MG63 (cell line): ENCODE measurements at regions not wholly inside any gene's neighbourhood (a gene's known extent, or its start where the extent isn't known, plus 50 kb on each side); places are given as distances from the start of the nearest gene placed in this dataset.

Experiments
- DNase-seq: peaks from one replicate; pipeline ENCODE4 v3.0.0-alpha.2; 2020
- H3K27me3 ChIP-seq: fragments of 250-450 bp; sonication (Bioruptor Pico); 2 replicates; pipeline ENCODE4 v1.5.1; 2020; ENCODE audit warnings: mild to moderate bottlenecking, moderate library complexity
- H3K36me3 ChIP-seq: fragments of 250-450 bp; sonication (Bioruptor Pico); 2 replicates; pipeline ENCODE4 v1.5.1; 2020; ENCODE audit warnings: mild to moderate bottlenecking, moderate library complexity
- H3K4me3 ChIP-seq: fragments of 250-450 bp; sonication (Bioruptor Pico); 2 replicates; pipeline ENCODE4 v1.5.1; 2020; ENCODE audit warnings: mild to moderate bottlenecking, moderate library complexity
- H3K9me3 ChIP-seq: fragments of 250-450 bp; sonication (Bioruptor Pico); 2 replicates; pipeline ENCODE4 v1.5.1; 2020; ENCODE audit warnings: mild to moderate bottlenecking, moderate library complexity

DNA sequence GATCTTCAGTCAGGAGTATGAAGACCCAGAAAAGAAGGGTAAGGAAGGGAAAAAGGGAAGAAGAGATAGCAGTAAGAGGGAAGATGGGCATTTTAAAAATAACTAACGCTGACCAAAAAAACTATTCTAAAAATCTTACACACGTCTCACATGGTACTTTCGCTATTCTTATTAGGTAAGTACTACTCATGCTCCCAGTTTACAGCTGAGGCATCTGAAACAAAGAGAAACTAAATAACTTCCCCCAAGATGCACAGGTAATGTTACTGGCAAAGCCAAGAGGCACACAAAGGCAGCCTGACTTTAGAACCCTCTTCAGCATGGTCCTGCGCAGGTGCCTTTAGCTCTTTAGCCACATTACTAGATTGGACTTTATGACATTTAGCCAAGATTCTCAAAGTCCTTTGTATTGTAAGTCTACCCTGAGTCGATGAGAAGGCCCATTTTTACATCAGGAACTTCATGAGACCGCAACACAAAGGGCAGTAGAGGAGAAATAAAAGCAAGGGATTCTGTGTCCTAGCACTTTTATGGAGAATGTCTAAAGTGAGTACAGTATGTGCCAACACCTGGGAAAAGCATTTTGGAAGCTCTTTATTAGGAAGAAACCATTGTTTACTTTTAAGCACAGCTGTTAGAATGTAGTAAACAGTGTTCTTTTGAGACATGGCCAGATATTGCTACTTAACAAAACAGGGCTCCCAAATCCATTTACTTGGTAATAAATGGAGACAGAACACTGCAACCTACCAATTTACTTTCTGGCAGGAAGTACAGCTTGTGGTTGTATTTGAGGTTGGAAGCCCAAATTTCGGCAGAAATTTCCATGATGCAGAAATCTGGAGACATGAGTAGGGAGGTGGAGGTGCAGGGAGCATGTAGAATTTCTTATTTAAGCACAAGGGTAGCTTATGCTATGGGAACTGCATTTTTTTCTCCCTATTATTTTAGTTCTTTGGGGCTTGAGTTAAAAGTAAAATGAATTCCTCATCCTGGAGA lies 250.7 kb downstream of the KCTD12 start:
- no peak for DNase-seq
- no peaks in the 10 kb centered on the region for H3K9me3 ChIP-seq
- H3K36me3 ChIP-seq, result no peaks in the 10 kb centered on the region
- H3K4me3 ChIP-seq, result no peak overlapping the region
- no peaks in the 10 kb centered on the region for H3K27me3 ChIP-seq

DNA sequence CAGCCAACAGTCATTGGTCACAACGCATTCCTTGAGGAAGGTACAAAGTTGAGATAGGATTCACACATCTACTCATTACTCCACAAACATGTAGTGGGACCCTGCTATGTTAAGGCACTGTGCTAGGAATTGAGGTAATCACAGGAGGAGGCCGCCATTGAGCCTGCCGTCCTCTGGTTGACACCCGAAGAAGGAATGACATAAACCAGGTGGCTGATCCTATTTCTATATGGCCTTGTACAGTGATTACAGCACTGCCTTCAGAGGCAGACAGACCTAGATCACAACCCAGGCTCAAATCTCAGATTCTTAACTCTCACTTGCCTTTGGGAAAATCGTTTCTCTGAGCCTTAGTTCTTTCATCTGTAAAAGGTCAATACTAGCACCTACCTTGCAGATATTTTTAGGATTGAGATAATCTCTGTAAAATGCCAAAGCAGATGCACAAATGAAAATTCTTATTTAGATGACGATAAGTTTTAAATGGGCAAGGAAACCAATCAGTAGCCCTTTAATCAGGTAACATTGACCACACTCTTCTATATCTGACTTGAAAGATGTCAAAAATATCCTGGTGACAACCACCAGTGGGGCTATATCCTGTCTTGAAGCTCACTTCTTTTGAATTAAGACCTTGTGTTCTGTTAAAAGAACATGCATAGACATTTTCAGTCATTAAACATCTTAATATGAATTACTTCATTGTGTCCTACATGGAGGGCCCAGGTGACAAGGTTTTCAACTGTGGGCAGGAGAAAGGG lies 251.6 kb downstream of the KCTD12 start:
- no peak overlapping the region for H3K4me3 ChIP-seq
- H3K9me3 ChIP-seq, result no peaks in the 10 kb centered on the region
- no peaks in the 10 kb centered on the region for H3K36me3 ChIP-seq
- no peaks in the 10 kb centered on the region for H3K27me3 ChIP-seq
- DNase-seq, result no peak

DNA sequence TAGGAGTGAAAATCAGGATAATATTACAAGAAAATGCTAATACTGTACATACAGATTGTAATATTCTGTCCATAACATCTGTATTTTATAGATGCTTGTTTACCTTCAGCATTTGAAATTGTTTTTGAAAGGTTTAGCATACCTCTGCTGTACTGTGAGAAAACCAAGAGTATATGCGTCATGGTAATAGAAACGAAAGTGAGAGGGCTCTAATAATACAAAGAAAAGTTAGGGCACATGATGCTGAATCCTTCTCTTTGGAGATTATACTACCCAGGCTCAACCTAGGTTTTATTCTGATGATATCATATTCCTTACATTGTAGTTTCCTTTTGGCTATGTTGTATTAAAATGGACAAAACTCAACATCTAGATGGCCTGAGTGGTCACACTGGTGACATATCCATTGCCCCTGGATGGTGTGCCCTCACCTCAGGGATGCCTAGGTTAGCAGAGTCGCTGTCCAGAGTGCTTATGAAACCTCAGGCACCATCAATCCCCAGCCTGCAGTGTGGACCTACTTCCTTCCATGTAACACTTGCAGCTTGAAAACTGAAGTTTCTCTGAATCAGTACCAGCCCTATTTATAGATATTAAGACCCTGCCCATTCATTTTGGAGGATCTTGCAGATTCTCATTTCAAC lies 253.7 kb downstream of the KCTD12 start:
- no peaks in the 10 kb centered on the region; the same call in 1 of the 2 replicates for H3K9me3 ChIP-seq
- DNase-seq, result no peak
- no peaks in the 10 kb centered on the region for H3K36me3 ChIP-seq
- H3K4me3 ChIP-seq, result no peak overlapping the region
- no peaks in the 10 kb centered on the region for H3K27me3 ChIP-seq

DNA sequence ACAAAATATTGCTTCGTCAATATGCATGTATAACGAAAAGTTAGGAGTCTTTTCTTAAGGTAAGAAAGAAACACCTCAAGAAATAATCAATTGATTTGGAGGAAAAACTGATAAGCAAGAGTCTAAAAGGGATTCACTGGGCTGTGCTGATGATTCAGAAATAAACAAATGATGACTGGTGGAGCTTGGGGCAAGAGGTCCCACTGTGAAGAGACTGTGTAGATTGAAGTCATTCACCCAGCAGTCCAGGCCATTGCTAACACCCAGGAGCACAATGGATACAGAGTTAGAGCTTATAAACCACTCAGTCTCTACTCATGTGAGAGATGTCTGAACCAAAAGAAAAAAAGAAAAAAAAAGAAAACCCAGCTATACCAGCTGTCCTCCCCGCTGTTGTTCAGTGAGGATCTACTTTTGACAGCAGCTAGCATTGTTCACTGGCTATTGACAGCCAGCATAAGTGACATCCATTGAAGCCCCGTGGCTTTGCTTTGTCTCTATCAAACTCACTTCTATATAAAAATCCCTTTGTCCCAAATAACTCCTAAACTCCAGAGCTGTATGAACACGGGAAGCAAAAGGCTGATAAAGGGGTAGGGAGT lies 255.5 kb downstream of the KCTD12 start:
- no peaks in the 10 kb centered on the region for H3K36me3 ChIP-seq
- H3K27me3 ChIP-seq, result no peaks in the 10 kb centered on the region
- H3K9me3 ChIP-seq, result no peaks in the 10 kb centered on the region; the same call in 1 of the 2 replicates
- H3K4me3 ChIP-seq, result no peak overlapping the region
- DNase-seq, result no peak

DNA sequence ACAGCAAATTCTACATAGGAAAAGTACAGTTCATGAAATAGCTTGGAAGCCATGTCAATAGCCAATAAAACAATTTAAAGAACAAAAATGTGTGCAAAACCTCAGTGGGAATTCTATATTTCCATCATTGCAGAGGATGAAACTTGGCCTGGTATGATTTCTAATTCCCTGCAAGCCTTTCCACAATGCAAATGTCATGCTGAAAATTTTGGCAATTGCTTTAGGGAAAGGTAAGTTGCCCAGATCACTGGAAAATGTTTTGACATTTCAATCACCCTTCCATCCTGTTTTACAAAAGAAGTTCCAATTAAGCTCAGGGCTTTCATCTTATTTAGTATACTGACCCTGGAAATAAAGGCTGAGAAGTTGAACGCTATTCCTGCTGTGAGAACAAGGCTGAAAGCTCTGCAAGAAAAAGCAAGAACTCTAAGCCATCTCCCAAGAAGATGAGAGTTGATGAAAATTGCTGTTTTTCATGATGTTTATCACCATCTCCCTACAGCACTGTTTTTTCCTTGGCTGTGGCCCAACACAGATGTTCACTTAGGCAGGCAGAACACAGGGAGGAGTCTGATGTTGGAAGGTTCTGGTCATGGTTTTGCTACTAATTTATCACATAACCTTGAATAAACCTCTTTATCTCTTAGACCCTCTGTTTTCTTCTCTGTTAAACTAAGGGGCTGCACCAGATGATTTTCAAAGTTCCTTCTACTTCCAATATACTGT lies 263.7 kb downstream of the KCTD12 start:
- no peaks in the 10 kb centered on the region for H3K36me3 ChIP-seq
- no peaks in the 10 kb centered on the region for H3K27me3 ChIP-seq
- H3K9me3 ChIP-seq, result no peaks in the 10 kb centered on the region
- H3K4me3 ChIP-seq, result no peak overlapping the region
- DNase-seq, result no peak

DNA sequence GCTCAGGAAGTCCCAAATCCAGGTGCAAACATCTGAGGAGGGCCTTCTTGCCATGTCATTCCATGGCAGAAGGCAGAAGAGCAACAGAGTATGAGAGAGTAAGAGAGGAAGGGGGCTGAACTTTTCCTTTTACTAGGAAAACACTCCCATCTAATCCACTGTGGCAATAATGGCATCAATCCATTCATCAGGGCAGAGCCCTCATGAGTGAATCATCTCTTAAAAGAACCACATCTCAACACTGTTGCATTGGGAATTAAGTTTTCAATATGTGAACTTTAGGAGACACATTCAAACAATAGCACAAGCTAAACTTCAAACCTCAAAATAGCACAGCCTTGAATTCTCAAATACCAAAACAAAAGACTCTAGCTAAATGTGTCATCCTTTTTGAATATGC lies 264.5 kb downstream of the KCTD12 start:
- H3K9me3 ChIP-seq, result no peaks in the 10 kb centered on the region
- H3K36me3 ChIP-seq, result no peaks in the 10 kb centered on the region
- no peaks in the 10 kb centered on the region for H3K27me3 ChIP-seq
- DNase-seq, result no peak
- no peak overlapping the region for H3K4me3 ChIP-seq

DNA sequence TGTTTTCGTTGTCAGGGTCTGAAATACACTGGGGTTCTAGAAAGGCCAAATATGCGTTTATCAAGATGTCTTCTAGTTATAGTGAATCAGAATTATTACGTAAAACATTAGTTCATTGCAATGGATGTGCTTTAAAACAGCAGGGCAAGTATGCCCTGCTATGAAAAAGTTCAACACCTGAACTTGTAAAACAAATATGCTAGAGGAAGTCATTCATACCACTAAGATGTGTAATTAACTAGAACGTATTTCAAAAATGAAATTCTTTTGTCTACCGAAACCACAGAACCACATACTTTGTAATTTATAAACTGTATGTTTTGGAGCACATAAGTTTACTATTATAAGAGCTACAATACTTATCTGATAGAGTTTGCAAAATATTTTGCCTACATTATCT lies 266.2 kb downstream of the KCTD12 start:
- DNase-seq, result no peak
- Histone ChIP-seq H3K9me3 (no peaks in the 10 kb centered on the region), H3K27me3 (no peaks in the 10 kb centered on the region), H3K36me3 (no peaks in the 10 kb centered on the region), H3K4me3 (no peak overlapping the region)

DNA sequence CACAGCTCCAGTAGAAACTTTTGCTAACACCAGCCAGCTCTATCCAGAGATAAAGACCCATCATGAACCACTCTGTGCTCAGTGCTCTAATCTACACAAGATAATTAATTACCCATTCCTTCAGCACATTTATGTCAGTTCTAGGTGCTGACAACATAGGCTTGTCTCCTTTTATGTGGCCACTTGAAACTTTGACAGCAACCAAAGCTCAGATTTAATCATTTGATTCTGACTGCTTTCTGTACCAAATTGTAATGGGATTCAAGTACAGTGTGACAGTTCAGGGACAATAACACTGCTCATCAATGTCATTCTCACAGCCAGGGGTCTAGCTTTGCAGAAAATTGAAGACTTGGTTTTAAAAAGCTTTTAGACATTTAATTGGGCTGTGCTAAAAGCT lies 266.6 kb downstream of the KCTD12 start:
- H3K36me3 ChIP-seq, result no peaks in the 10 kb centered on the region
- H3K9me3 ChIP-seq, result no peaks in the 10 kb centered on the region
- no peaks in the 10 kb centered on the region for H3K27me3 ChIP-seq
- DNase-seq, result no peak
- no peak overlapping the region for H3K4me3 ChIP-seq

DNA sequence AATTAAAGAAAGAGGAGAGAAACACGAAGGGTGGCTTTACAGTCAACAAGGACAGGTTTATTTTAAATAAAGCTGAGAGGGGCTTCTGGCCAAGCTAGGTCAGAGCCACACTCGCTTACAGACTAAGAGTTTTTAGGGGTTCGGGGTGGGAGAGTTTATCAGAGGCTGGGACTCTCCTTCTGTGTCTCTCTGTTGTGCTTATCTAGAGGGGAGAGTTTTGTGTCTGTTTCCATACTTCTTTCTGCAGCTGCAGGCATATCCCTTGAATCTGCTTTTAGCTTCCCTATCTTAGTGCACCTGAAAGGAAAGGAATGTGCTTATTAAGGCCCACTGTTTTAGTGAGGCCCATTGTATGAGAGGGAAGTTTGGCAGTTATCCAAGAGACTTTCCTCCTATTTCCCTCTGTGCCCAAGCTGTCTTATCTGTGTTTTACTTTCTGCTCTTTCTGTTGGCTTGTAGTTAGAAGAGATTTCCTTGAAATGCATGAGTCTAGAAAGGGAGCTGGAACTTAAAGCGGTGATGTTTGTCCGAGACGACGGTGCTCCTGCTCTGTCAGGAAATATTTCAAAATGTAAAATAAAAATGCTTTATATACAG lies 275.3 kb downstream of the KCTD12 start:
- Histone ChIP-seq H3K36me3 (no peaks in the 10 kb centered on the region), H3K4me3 (no peak overlapping the region), H3K27me3 (no peaks in the 10 kb centered on the region), H3K9me3 (no peaks in the 10 kb centered on the region)
- no peak for DNase-seq

DNA sequence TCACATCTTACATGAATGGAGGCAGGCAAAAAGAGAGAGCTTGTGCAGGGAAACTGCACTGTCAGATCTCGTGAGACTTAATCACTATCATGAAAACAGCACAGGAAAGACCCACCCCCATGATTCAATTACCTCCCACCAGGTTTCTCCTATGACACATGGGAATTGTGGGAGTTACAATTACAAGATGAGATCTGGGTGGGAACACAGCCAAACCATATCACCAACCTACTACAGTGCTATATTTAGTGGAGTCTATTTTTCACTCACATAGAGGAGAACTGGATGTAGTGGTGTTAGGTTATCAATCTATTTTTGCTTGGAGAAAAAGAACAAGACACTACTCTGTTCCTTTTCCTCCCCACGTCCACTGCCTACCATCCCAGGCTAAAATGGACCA lies 276.6 kb downstream of the KCTD12 start:
- no peaks in the 10 kb centered on the region for H3K36me3 ChIP-seq
- DNase-seq, result no peak

DNA sequence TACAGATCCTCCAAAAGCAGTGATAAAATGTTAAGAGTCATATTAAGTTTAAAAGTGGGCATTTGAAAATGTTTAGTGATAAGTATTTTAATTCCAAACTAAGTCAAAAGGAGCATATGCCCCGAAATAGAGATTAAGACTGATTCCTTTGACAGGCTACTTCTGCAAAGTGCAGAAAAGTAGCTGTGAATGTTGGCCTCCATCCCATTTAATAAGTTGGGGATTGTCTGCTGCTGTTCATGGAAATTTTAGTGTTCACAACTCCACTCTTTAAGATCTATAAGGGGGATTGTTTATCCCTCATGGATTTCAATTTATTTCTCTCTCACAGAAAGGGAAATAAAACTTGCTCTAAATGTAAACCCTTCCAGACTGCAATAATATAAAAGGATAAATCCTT lies 278.3 kb downstream of the KCTD12 start:
- no peaks in the 10 kb centered on the region for H3K27me3 ChIP-seq
- H3K9me3 ChIP-seq, result no peaks in the 10 kb centered on the region
- H3K4me3 ChIP-seq, result no peak overlapping the region
- no peaks in the 10 kb centered on the region for H3K36me3 ChIP-seq
- DNase-seq, result no peak

More for the DNA sequence above, 276.6 kb downstream of the KCTD12 start:
- Histone ChIP-seq H3K27me3 (no peaks in the 10 kb centered on the region), H3K4me3 (no peak overlapping the region), H3K9me3 (no peaks in the 10 kb centered on the region)

DNA sequence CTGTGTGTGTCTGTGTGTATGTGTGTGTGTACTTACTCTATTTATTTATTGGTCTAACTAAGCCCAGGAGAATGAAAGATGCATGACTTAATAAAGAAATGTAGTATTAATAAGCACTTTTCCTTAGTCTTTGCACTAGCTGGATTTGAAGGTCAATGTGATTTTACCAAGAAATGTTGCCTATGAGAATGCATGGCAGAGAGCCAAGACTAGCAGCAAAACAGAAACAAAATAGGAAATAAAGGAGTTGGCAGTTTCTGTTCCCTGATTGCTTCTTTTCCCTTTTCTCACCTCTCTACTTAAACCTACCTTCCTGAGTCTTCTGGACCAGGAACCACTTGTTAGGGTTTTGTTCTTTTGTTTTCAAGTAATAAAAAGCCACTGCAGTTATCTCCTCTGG lies 286.1 kb downstream of the KCTD12 start:
- no peak for DNase-seq
- no peaks in the 10 kb centered on the region for H3K9me3 ChIP-seq
- H3K36me3 ChIP-seq, result no peaks in the 10 kb centered on the region
- no peaks in the 10 kb centered on the region for H3K27me3 ChIP-seq
- no peak overlapping the region for H3K4me3 ChIP-seq

DNA sequence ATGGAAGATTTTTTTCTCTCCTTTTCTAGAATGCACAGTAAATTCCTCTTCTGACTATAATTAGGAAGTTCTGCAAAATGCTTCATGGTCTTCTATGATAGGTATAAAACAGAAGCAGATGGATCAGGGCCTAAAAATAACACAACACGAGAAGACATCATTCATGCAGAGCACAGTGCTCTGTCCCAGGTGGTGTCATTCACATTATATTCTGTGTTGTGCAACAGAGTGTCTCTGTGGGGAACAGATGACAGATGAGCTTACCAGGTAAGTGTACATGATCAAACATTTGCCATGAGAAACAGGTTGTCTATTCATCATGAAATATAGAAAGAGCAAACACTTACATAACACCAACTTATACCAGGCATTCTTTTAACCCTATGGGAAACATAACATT lies 288.3 kb downstream of the KCTD12 start:
- no peaks in the 10 kb centered on the region for H3K27me3 ChIP-seq
- H3K36me3 ChIP-seq, result no peaks in the 10 kb centered on the region
- no peak for DNase-seq
- no peaks in the 10 kb centered on the region for H3K9me3 ChIP-seq
- no peak overlapping the region for H3K4me3 ChIP-seq

DNA sequence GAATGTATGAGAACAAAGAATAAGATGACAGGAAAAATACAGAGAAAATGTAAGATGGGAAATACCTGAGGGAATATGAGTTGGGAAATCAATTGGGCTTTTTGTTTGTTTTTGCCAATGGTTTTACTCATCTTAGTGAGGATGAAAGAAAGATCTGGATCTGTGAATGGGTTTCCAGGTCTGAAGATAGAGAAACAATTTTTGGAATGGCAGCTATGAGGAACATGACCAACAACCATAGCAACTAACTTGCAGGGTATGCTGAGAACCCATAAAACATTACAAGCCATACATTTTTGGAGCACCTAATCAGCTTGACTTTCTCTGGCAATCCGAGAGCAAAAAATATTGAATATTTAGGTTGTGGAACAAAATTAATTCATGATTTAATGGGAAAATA lies 290.0 kb downstream of the KCTD12 start:
- no peaks in the 10 kb centered on the region for H3K9me3 ChIP-seq
- no peaks in the 10 kb centered on the region for H3K36me3 ChIP-seq
- H3K27me3 ChIP-seq, result no peaks in the 10 kb centered on the region
- no peak for DNase-seq
- no peak overlapping the region for H3K4me3 ChIP-seq

DNA sequence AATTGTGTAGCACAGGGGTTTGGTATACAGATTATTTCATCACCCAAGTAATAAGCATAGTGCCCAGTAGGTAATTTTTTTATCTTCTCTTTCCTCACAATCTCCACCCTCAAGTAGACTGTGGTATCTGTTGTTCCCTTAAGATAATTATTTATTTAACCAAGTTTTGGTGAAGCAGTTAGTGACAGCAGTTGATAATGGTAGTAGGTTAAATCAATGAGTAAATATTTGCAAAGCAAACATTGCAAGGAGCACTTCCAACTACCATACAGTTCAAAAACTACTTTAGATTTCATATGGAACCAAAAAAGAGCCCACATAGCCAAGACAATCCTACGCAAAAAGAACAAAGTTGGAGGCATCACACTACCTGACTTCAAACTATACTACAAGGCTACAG lies 291.8 kb downstream of the KCTD12 start:
- H3K4me3 ChIP-seq, result no peak overlapping the region
- H3K9me3 ChIP-seq, result no peaks in the 10 kb centered on the region
- H3K36me3 ChIP-seq, result no peaks in the 10 kb centered on the region
- no peaks in the 10 kb centered on the region for H3K27me3 ChIP-seq
- no peak for DNase-seq

DNA sequence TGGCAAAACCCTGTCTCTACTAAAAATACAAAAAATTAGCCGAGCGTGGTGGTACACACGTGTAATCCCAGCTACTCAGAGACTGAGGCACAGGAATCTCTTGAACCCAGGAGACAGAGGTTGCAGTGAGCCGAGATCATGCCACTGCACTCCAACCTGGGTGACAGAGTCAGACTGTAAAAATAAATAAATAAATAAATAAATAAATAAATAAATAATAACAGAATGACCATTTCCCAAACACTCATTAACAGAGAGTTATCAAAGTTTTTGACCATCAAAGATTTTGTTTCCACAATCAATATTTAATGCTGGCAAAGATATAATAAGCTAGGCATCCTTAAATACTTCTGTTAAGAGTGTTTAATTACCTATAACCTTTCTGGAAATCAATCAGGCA lies 299.4 kb downstream of the KCTD12 start:
- H3K9me3 ChIP-seq, result no peaks in the 10 kb centered on the region
- no peak overlapping the region for H3K4me3 ChIP-seq
- DNase-seq, result no peak
- H3K27me3 ChIP-seq, result no peaks in the 10 kb centered on the region
- no peaks in the 10 kb centered on the region for H3K36me3 ChIP-seq
